Activated B cell treated with CpG ODN at 0.5 μM for 24 hours (primary cell): ENCODE measurements at regions not wholly inside any gene's neighbourhood (a gene's known extent, or its start where the extent isn't known, plus 50 kb on each side); places are given as distances from the start of the nearest gene placed in this dataset.

Experiments used
- ATAC-seq: fragments of 200-7000 bp; cut with Tn5 transposase; one replicate; pipeline ENCODE4 v1.10.0; 2021; ENCODE audit warnings: low read depth, mild to moderate bottlenecking, moderate library complexity
- CTCF ChIA-PET: fragments of 350-600 bp; sonication (Branson Sonifier 250); formaldehyde crosslinking; loops from one replicate; lab custom pipeline; 2021; ENCODE audit warnings: antibody characterized with exemption; lab: Charles Lee
- POLR2A ChIA-PET: fragments of 350-600 bp; sonication (Branson Sonifier 250); formaldehyde crosslinking; loops from one replicate; lab custom pipeline; 2021; ENCODE audit warnings: antibody characterized with exemption; lab: Charles Lee
- DNase-seq: peaks from one replicate; pipeline ENCODE4 v3.0.0; 2022
- H3K27ac Mint-ChIP-seq: one replicate; pipeline ENCODE4 v1.8.0; 2020; ENCODE audit warnings: mixed read lengths
- H3K27me3 Mint-ChIP-seq: one replicate; pipeline ENCODE4 v1.8.0; 2021; ENCODE audit warnings: mixed read lengths
- H3K36me3 Mint-ChIP-seq: one replicate; pipeline ENCODE4 v1.8.0; 2021; ENCODE audit warnings: low read depth, mixed read lengths
- H3K4me1 Mint-ChIP-seq: one replicate; pipeline ENCODE4 v1.8.0; 2021; ENCODE audit warnings: mixed read lengths
- H3K4me3 Mint-ChIP-seq: one replicate; pipeline ENCODE4 v1.8.0; 2020; ENCODE audit warnings: mild to moderate bottlenecking, mixed read lengths
- H3K9me3 Mint-ChIP-seq: one replicate; pipeline ENCODE4 v1.8.0; 2020; ENCODE audit warnings: mixed read lengths
- intact Hi-C: fragments of 100-400 bp; cut with micrococcal nuclease; formaldehyde crosslinking; loops from one replicate; pipeline ENCODE4 v1.15.1; 2024
- TF ChIP-seq, protein P1 (sequence below): fragments of 200-600 bp; IDR thresholded peaks from one replicate; pipeline ENCODE4 v1.8.0; 2022; ENCODE audit warnings: antibody characterized with exemption, mild to moderate bottlenecking

DNA sequence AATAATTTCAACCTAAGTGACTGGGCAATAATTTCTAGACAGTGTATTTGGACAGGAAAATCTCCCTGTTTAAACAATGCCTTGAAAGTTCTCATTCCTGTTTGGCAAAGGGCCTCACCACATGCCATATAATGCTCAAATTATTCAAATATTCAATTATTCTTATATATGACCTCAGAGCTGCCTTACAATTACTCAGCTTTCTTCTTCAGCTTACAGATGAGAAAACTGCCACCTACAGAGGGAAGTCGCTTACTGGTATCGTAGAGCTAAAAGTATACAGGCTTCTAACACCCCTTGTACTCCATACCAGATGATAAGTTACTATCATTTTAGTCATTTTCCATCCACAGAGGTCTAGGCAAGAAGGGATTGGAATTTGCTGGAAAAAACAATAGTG, 830.3 kb downstream of the BRINP1 start:
- Mint-ChIP-seq H3K27me3 (no peaks in the 10 kb centered on the region), H3K4me3 (no peak overlapping the region), H3K9me3 (peaks cover 2% of the 10 kb centered on the region), H3K4me1 (no peaks in the 10 kb centered on the region), H3K36me3 (no peaks in the 10 kb centered on the region), H3K27ac (no peak overlapping the region)
- ATAC-seq (no peak), DNase-seq (no peak)
- TF ChIP-seq, protein P1, sequence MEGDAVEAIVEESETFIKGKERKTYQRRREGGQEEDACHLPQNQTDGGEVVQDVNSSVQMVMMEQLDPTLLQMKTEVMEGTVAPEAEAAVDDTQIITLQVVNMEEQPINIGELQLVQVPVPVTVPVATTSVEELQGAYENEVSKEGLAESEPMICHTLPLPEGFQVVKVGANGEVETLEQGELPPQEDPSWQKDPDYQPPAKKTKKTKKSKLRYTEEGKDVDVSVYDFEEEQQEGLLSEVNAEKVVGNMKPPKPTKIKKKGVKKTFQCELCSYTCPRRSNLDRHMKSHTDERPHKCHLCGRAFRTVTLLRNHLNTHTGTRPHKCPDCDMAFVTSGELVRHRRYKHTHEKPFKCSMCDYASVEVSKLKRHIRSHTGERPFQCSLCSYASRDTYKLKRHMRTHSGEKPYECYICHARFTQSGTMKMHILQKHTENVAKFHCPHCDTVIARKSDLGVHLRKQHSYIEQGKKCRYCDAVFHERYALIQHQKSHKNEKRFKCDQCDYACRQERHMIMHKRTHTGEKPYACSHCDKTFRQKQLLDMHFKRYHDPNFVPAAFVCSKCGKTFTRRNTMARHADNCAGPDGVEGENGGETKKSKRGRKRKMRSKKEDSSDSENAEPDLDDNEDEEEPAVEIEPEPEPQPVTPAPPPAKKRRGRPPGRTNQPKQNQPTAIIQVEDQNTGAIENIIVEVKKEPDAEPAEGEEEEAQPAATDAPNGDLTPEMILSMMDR, result no peak
- POLR2A ChIA-PET, result no interaction called here
- intact Hi-C loops, result no loop called here
- CTCF ChIA-PET, result no interaction called here

DNA sequence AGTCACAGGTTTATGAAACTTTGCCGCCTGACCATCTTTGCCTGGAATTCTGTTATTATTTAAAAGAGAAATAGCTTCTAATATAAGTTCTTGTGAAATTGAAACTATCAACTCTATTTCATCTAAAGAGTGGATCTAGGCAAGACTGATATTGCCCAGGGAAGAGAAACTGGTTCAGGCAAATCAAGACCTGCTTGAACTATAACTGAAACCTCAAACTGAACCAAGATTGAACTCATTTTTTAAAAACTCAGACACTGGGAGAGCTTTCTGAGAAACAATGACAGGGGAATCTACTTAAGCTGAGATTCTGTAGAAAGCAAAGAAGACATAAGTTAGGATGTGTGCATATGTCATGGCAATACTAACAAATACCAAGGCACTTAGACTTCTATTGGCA, 815.8 kb downstream of the BRINP1 start:
- peaks cover 6% of the 10 kb centered on the region for H3K9me3 Mint-ChIP-seq
- H3K27ac Mint-ChIP-seq, result no peak overlapping the region
- H3K4me3 Mint-ChIP-seq, result no peak overlapping the region
- H3K4me1 Mint-ChIP-seq, result no peaks in the 10 kb centered on the region
- POLR2A ChIA-PET, result no interaction called here
- H3K27me3 Mint-ChIP-seq, result no peaks in the 10 kb centered on the region
- CTCF ChIA-PET, result no interaction called here
- TF ChIP-seq, protein P1, result no peak
- H3K36me3 Mint-ChIP-seq, result no peaks in the 10 kb centered on the region
- no peak for ATAC-seq
- DNase-seq, result no peak
- intact Hi-C loops, result loop anchor here (10.0 kb wide), 1 partner anchor 59 kb away; no protein-coding TSS in a partner anchor

DNA sequence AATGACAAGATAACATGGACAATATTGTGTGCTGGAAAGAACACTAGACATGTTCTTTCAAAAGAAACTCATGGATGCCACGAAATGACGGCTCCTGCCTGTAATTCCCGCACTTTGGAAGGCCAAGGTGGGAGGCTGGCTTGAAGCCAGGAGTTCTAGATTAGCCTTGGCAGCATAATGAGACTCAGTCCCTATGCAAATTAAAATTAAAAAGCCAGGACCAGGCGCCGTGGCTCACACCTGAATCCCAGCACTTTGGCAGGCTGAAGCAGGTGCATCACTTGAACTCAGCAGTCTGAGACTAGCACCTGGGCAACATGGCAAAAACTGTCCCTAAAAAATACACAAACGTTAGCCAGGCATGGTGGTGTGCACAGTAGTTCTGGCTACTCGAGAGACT, 814.2 kb downstream of the BRINP1 start:
- Mint-ChIP-seq H3K36me3 (no peaks in the 10 kb centered on the region), H3K4me1 (no peaks in the 10 kb centered on the region), H3K4me3 (no peak overlapping the region), H3K9me3 (peaks cover 3% of the 10 kb centered on the region), H3K27me3 (no peaks in the 10 kb centered on the region), H3K27ac (no peak overlapping the region)
- POLR2A ChIA-PET, result no interaction called here
- no peak for DNase-seq
- TF ChIP-seq, protein P1, result no peak
- no peak for ATAC-seq
- CTCF ChIA-PET, result no interaction called here
- intact Hi-C loops, result loop anchor here (10.0 kb wide), 1 partner anchor 60 kb away; no protein-coding TSS in a partner anchor

DNA sequence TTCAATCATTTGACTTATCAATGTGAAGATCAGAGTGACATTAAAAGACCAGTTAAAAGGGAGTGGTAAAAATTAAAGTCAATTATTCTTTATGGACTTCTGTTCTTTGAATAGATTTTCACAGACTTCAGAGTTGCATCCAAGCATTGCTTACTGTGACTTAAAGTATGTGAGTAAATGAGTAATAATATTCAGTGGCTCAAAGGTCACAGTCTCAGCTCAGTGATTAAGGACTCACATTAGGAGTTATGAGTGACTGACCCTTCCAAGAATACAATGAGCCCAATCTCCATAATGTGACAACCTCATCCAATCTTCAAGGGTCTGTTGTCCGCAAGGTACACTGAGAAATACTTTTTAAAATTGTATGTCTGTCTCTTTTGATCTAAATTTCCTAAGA, 811.2 kb downstream of the BRINP1 start:
- intact Hi-C loops, result loop anchor here (10.0 kb wide), 1 partner anchor 63 kb away; no protein-coding TSS in a partner anchor
- Mint-ChIP-seq H3K27me3 (no peaks in the 10 kb centered on the region), H3K36me3 (no peaks in the 10 kb centered on the region), H3K4me3 (no peak overlapping the region), H3K27ac (no peak overlapping the region), H3K9me3 (peaks cover 3% of the 10 kb centered on the region), H3K4me1 (no peaks in the 10 kb centered on the region)
- ChIA-PET POLR2A (no interaction called here), CTCF (no interaction called here)
- DNase-seq (no peak), ATAC-seq (no peak)
- TF ChIP-seq, protein P1, result no peak

DNA sequence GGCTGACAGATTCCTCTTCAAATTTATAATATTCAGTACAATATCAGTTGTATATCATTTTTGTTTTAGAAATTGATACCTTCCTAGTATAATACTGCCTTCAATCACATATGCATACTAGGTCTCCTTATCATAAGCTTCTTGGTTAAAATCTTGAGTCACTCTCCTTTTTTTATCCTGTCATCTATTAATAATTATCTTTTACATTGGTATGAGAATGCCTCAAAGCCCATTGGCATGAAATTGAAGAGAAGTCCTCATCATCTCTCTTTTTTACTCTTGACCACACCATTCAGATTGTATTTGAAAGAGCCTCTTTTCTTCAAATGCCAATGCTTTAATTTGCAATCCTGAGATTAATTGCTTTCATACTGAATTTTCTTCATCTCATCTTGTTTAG, 810.3 kb downstream of the BRINP1 start:
- CTCF ChIA-PET, result no interaction called here

More for the DNA sequence above, 810.3 kb downstream of the BRINP1 start:
- Mint-ChIP-seq H3K9me3 (peaks cover 3% of the 10 kb centered on the region), H3K27me3 (no peaks in the 10 kb centered on the region), H3K4me1 (no peaks in the 10 kb centered on the region), H3K36me3 (no peaks in the 10 kb centered on the region), H3K4me3 (no peak overlapping the region), H3K27ac (no peak overlapping the region)
- ATAC-seq, result no peak
- intact Hi-C loops, result loop anchor here (10.0 kb wide), 1 partner anchor 64 kb away; no protein-coding TSS in a partner anchor
- no peak for DNase-seq
- POLR2A ChIA-PET, result no interaction called here
- TF ChIP-seq, protein P1, result no peak
